KMS-11 (cell line): ENCODE measurements at regions not wholly inside any gene's neighbourhood (a gene's known extent, or its start where the extent isn't known, plus 50 kb on each side); places are given as distances from the start of the nearest gene placed in this dataset.

Experiments used
- H2AFZ ChIP-seq: fragments of 200-600 bp; sonication (generic); 2 replicates; pipeline ENCODE4 v1.6.1; 2016; ENCODE audit warnings: antibody characterized with exemption, mixed run types, low read depth
- H3K27ac ChIP-seq: fragments of 200-600 bp; sonication (generic); 2 replicates; pipeline ENCODE4 v1.6.1; 2016; ENCODE audit warnings: mild to moderate bottlenecking, mixed run types
- H3K27me3 ChIP-seq: fragments of 200-600 bp; sonication (generic); 2 replicates; pipeline ENCODE4 v1.6.1; 2017; ENCODE audit warnings: mild to moderate bottlenecking, low read depth, mixed run types, moderate library complexity; ENCODE audit not compliant: insufficient read depth
- H3K36me3 ChIP-seq: fragments of 200-600 bp; sonication (generic); 2 replicates; pipeline ENCODE4 v1.6.1; 2017; ENCODE audit warnings: mild to moderate bottlenecking, mixed run types; ENCODE audit not compliant: insufficient read depth
- H3K4me1 ChIP-seq: fragments of 200-600 bp; sonication (generic); 2 replicates; pipeline ENCODE4 v1.6.1; 2016; ENCODE audit warnings: mild to moderate bottlenecking, low read depth, mixed run types; ENCODE audit not compliant: poor library complexity, severe bottlenecking
- H3K4me2 ChIP-seq: fragments of 200-600 bp; sonication (generic); 2 replicates; pipeline ENCODE4 v1.7.0; 2016; ENCODE audit warnings: mild to moderate bottlenecking, mixed run types
- H3K4me3 ChIP-seq: fragments of 200-600 bp; sonication (generic); IDR thresholded peaks from 2 replicates; pipeline ENCODE4 v1.6.1; 2017; ENCODE audit warnings: low read depth, low read length, mixed read lengths; ENCODE audit not compliant: insufficient read depth
- H3K79me2 ChIP-seq: fragments of 200-600 bp; sonication (generic); 2 replicates; pipeline ENCODE4 v1.6.1; 2016; ENCODE audit warnings: low read depth, mixed run types; ENCODE audit not compliant: insufficient read depth
- H3K9ac ChIP-seq: fragments of 200-600 bp; sonication (generic); 2 replicates; pipeline ENCODE4 v1.6.1; 2016; ENCODE audit warnings: mild to moderate bottlenecking, mixed run types
- H4K20me1 ChIP-seq: fragments of 200-600 bp; sonication (generic); 2 replicates; pipeline ENCODE4 v1.6.1; 2016; ENCODE audit warnings: mild to moderate bottlenecking, mixed run types; ENCODE audit not compliant: insufficient read depth
- TF ChIP-seq, protein P1 (sequence below): fragments of 200-600 bp; sonication (generic); conservative IDR thresholded peaks from 2 replicates; pipeline ENCODE4 v1.6.1; 2017; ENCODE audit warnings: low read depth, mild to moderate bottlenecking, antibody characterized with exemption, low read length, moderate library complexity, mixed read lengths

DNA sequence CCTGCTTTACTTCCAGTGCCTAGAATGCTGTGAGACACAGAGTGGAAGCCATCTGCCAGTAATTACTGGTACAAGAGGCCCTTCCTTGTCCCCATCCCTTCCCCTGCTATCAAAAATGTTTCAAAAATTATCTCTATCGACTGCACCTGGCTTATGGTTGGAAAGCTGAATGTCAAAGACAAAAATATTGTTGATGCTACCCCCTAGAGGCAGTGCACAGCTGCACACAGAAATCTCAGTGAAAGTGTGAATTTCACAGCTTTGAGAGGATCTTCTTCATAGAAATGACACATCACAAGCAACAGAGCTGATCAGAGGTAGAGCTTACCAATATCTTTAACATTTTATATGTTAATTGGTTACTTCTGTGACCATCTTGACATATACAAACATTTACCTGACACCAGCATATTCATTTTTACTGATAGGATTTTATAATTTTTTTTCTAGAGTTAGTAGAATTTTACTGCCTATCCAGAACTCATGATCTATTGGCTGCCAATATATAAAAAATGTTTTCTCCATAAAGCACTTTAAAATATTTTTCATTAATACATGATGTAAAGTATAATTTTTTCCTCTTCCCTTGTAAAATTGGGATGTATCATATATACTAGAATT is 138.0 kb downstream of the AACS start:
- Histone ChIP-seq H3K36me3 (no peaks in the 10 kb centered on the region), H3K4me1 (no peaks in the 10 kb centered on the region), H3K4me2 (no peak overlapping the region), H4K20me1 (no peaks in the 10 kb centered on the region), H3K27ac (no peak overlapping the region), H3K79me2 (no peaks in the 10 kb centered on the region), H3K9ac (no peak overlapping the region), H3K27me3 (no peaks in the 10 kb centered on the region), H2AFZ (no peak overlapping the region), H3K4me3 (no peak overlapping the region)
- TF ChIP-seq, protein P1, sequence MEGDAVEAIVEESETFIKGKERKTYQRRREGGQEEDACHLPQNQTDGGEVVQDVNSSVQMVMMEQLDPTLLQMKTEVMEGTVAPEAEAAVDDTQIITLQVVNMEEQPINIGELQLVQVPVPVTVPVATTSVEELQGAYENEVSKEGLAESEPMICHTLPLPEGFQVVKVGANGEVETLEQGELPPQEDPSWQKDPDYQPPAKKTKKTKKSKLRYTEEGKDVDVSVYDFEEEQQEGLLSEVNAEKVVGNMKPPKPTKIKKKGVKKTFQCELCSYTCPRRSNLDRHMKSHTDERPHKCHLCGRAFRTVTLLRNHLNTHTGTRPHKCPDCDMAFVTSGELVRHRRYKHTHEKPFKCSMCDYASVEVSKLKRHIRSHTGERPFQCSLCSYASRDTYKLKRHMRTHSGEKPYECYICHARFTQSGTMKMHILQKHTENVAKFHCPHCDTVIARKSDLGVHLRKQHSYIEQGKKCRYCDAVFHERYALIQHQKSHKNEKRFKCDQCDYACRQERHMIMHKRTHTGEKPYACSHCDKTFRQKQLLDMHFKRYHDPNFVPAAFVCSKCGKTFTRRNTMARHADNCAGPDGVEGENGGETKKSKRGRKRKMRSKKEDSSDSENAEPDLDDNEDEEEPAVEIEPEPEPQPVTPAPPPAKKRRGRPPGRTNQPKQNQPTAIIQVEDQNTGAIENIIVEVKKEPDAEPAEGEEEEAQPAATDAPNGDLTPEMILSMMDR, result peak; percentile 55; the same call in 1 of the 2 replicates

DNA sequence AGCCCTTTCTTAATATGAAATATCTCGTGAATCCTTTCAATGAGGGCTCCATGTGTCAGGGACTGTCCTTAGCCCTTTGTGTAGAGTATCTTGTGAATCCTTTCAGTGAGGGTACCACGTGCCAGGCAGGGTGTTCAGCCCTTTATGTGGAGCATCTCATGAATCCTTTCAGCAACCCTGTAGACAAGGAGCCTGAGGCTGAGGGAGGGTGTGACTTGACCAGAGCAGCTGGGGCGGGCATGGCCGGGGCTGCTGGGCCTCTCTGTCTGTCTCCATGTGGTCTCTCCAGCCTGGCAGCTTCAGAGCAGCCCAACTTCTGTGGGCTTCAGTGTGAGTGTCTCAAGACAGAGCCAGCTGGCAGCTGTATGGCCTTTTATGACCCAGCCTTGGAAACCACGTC is 140.2 kb downstream of the AACS start:
- Histone ChIP-seq H3K36me3 (no peaks in the 10 kb centered on the region), H3K4me2 (no peak overlapping the region), H3K4me3 (no peak overlapping the region), H4K20me1 (no peaks in the 10 kb centered on the region), H3K9ac (no peak overlapping the region), H3K4me1 (no peaks in the 10 kb centered on the region), H2AFZ (no peak overlapping the region), H3K27me3 (no peaks in the 10 kb centered on the region), H3K27ac (no peak overlapping the region), H3K79me2 (no peaks in the 10 kb centered on the region)
- TF ChIP-seq, protein P1, result no peak

DNA sequence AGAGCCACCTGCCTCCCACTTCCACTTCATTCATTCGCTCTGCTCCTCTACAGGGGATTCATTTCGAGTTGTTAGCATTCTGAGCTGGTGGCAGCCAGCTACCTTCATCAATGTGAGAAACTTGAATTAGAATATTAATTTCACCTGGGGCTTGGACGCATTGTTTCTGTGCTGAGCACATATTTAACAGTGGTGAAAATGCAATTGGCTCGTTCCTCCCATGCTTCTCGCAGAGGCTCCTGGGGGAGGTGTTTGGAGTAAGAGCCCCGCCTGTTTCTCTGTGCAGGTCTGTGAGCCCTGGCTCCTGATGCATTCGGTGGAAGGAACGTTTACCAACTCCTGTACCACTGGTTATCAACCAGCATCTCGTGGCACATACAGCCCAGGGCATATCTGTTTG is 141.5 kb downstream of the AACS start:
- Histone ChIP-seq H3K4me1 (no peaks in the 10 kb centered on the region), H3K4me3 (no peak overlapping the region), H3K79me2 (no peaks in the 10 kb centered on the region), H3K9ac (no peak overlapping the region), H3K36me3 (no peaks in the 10 kb centered on the region), H3K27me3 (no peaks in the 10 kb centered on the region), H3K27ac (no peak overlapping the region), H3K4me2 (no peak overlapping the region), H4K20me1 (no peaks in the 10 kb centered on the region), H2AFZ (no peak overlapping the region)
- TF ChIP-seq, protein P1, result no peak

DNA sequence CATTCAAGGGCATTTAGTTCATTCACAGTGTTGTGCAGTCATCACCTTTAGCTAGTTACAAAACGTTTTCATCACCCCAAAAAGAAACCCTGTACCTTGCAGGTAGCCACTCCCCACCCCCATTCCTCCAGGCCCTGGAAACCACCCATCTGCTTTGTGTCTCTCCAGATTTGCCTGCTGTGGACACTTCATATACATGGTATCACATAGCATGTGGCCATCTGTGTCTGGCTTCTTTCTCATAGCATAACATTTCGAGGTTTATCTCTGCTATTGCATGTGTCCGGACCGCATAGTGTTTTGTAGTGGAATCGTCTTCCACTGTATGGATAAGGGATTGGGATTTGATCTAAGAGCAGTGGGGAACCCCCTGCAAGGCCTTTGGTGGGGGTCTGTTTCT is 143.1 kb downstream of the AACS start:
- H3K4me1 ChIP-seq, result no peaks in the 10 kb centered on the region
- H3K36me3 ChIP-seq, result no peaks in the 10 kb centered on the region
- H3K79me2 ChIP-seq, result no peaks in the 10 kb centered on the region
- TF ChIP-seq, protein P1, result no peak
- H3K4me3 ChIP-seq, result no peak overlapping the region
- no peak overlapping the region for H2AFZ ChIP-seq
- no peak overlapping the region for H3K9ac ChIP-seq
- H3K27ac ChIP-seq, result no peak overlapping the region
- H4K20me1 ChIP-seq, result no peaks in the 10 kb centered on the region
- H3K4me2 ChIP-seq, result no peak overlapping the region
- no peaks in the 10 kb centered on the region for H3K27me3 ChIP-seq
